Retinal pigment epithelial cell (primary cell): ENCODE measurements at regions not wholly inside any gene's neighbourhood (a gene's known extent, or its start where the extent isn't known, plus 50 kb on each side); places are given as distances from the start of the nearest gene placed in this dataset.
"Not testable (repeated sequence)": the region's sequence is repeated elsewhere in the genome, so short reads cannot be mapped to it uniquely, and the experiment has no call there.

Experiments
- DNase-seq: peaks from one replicate; pipeline ENCODE4 v3.0.0-alpha.2; 2010; ENCODE audit warnings: low read depth
- H3K4me3 ChIP-seq: 2 replicates; pipeline ENCODE4 v1.5.1; 2011; ENCODE audit warnings: mild to moderate bottlenecking, low read length, control low read depth, moderate library complexity
- TF ChIP-seq, protein P1 (sequence below): conservative IDR thresholded peaks from 2 replicates; pipeline ENCODE4 v1.5.1; 2011; ENCODE audit warnings: low read depth, low read length, control low read depth, inconsistent platforms

DNA sequence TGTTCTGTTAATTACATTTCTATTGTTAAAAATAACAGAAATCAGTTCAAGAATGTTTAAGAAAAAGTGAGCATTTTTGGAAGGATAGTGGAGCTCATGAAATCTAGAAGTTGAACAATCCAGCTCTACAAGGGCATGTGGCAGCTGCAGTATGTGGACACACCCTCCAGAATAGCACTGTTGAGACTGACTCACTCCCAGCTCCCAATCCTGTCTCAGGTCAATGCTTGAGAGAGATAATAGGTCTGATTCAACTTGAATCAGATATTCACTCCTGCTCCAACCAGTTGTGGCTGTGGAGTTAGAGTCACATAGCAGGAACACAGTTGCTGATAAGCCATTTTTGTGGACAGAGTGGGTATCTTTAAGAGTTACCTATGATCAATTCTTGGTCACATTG lies 113.0 kb upstream of the NTF3 start:
- TF ChIP-seq, protein P1, sequence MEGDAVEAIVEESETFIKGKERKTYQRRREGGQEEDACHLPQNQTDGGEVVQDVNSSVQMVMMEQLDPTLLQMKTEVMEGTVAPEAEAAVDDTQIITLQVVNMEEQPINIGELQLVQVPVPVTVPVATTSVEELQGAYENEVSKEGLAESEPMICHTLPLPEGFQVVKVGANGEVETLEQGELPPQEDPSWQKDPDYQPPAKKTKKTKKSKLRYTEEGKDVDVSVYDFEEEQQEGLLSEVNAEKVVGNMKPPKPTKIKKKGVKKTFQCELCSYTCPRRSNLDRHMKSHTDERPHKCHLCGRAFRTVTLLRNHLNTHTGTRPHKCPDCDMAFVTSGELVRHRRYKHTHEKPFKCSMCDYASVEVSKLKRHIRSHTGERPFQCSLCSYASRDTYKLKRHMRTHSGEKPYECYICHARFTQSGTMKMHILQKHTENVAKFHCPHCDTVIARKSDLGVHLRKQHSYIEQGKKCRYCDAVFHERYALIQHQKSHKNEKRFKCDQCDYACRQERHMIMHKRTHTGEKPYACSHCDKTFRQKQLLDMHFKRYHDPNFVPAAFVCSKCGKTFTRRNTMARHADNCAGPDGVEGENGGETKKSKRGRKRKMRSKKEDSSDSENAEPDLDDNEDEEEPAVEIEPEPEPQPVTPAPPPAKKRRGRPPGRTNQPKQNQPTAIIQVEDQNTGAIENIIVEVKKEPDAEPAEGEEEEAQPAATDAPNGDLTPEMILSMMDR = no peak
- H3K4me3 ChIP-seq = no peak overlapping the region
- DNase-seq = no peak

DNA sequence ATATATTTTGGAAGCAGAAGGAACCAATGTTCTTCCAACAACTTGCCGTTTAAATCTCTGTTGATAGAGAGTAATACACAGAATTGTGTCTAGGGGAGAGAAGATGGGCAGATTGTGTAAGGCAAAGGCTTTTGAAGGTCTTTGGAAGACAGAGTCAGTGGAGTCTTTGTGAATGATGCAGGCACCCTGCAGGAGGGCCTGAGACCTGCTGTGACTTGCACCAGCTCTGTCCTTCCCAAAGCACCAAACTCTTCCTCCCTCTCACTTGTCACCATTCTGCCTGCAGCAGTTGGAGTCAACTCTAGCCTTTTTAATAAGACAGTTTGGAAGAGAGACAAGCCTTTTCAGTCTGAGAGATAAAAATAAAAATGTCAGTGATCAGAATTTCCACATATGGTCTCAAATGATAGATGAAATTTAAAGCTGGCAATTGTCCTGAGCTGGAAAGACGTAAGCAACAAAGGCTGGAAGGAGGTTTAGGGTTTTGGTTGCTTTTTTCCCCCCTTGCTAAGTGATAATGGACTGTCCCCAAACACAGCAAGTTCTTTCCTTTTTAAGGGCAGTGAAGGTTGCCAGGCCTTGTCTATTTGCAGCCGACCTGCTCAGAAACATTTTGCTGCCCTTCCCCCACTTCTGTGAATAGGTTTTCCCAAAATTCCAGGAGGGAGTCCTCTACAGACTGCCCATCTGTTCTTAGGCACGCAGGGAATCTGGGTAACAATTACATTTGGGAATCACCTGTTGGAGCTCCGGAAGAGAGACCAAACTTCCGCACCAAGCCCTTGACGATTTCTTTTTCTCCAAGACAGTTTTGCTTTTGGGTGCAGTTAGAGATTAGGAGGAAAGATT lies 103.0 kb upstream of the NTF3 start:
- TF ChIP-seq, protein P1 = no peak
- H3K4me3 ChIP-seq = no peak overlapping the region
- no peak for DNase-seq

GRCh38 chr12:5332551-5332950 lies 99.4 kb upstream of the NTF3 start:
- DNase-seq = no peak
- TF ChIP-seq, protein P1 = no peak
- no peak overlapping the region for H3K4me3 ChIP-seq

DNA sequence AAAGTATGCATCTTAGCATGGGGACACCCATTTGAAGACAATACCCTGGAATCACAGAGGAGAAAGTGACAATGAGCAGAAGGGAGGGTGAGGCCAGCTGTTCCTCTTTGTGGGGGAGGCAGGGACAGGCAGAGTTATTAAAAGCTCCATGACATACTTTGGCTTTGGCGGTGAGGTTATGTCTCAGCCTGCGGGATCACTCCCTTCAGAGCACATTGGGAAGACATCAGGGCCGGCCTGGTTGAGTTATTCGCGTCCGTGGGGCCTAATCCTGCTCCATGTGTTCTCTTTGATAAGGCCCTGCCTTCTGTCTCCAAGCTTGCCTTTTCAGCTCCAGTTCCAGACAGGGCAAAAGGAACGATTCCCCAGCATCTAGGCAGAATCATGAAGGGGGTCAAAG lies 98.8 kb upstream of the NTF3 start:
- TF ChIP-seq, protein P1 = no peak
- no peak overlapping the region for H3K4me3 ChIP-seq
- no peak for DNase-seq

DNA sequence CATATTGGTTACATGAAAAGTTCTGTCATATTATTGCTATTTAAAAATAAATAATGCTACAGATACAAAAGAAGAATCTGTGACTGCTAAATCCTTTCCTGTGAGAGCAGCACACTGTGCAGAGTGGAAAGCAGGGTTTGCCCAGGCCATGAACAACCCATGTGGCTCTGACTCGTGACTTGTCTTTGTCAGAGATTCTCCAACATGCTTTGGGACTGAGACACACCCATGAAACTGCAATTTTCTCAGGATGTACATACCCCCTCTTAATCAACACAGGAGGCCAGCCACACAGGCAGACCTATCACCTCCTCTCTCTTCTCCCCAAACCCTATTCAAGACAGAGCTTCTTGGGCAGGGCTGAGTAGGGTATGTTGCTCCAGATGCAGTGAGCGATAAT lies 96.8 kb upstream of the NTF3 start:
- no peak for DNase-seq
- no peak overlapping the region for H3K4me3 ChIP-seq
- TF ChIP-seq, protein P1 = no peak

DNA sequence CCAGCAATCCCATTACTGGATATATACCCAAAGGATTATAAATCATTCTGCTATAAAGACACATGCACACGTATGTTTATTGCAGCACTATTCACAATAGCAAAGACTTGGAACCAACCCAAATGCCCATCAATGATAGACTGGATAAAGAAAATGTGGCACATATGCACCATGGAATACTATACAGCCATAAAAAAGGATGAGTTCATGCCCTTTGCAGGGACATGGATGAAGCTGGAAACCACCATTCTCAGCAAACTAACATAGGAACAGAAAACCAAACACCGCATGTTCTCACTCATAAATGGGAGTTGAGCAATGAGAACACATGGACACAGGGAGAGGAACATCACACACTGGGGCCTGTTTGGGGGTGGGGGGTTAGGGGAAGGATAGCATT lies 90.8 kb upstream of the NTF3 start:
- DNase-seq, H3K4me3 ChIP-seq: not testable (repeated sequence)

DNA sequence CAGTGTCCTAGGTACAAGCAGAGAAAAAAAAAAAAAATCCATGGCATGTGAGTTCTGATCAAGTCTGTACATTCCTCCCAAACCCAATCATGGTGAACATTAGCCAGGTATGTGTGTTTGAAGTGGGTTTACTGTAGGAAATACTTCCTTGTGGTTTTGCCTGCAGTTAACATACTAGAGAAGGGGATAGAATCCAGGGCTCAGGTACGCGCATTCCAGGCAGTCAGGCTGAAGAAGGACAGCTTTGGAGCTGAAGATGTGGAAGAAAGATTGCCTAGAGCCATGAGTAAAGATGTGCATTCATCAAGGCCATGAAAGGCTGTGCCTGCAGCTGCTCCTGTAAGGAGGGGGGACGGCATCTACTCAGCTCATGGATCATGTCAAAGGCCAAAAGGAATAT lies 88.2 kb upstream of the NTF3 start:
- TF ChIP-seq, protein P1 = no peak
- no peak for DNase-seq
- H3K4me3 ChIP-seq = no peak overlapping the region
